Activated T-cell treated with anti-CD3 and anti-CD28 coated beads for 24 hours (primary cell): ENCODE measurements at regions not wholly inside any gene's neighbourhood (a gene's known extent, or its start where the extent isn't known, plus 50 kb on each side); places are given as distances from the start of the nearest gene placed in this dataset.

Experiments
- DNase-seq: peaks from one replicate; pipeline ENCODE4 v3.0.0-alpha.2; 2020; ENCODE audit warnings: low read depth

DNA sequence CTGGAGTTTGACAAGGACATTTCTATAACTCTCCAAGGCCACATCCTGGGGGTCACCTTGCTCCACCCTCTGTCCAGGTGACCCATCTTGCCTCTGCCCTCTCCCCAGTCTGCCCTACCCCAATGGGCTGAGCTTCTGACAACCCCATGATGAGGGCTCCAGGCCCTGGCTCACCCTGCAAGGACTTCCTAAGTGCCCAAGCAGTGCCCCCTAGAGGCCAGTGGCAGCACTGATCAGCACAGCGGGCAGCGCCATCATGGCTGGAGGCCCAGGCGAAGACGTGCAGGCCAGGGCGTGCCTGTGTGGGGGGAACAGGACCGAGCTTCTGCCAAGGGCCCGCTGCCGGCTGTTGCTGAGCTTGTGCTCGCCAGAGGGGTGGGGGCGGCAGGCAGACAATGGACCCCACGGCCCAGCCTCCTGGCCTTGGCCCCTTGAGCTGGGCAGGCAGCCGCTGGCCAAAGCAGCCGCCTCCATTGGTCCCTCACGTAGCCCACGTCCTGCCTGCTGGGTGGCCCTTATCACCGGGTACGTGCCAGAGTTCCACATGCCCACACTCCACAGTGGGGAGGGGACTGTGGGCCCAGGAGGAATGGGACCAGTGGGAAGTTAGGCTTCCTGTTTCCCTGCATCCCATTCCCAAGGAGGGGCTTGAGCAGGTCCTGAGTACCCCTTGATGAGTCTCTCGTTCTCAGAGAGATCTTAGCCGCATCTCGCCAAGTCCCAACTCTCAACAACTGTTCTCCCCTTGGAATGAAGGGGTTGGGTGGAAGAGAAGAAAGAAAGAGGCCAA is 64.3 kb downstream of the MRPL14 start:
- DNase-seq: no peak

DNA sequence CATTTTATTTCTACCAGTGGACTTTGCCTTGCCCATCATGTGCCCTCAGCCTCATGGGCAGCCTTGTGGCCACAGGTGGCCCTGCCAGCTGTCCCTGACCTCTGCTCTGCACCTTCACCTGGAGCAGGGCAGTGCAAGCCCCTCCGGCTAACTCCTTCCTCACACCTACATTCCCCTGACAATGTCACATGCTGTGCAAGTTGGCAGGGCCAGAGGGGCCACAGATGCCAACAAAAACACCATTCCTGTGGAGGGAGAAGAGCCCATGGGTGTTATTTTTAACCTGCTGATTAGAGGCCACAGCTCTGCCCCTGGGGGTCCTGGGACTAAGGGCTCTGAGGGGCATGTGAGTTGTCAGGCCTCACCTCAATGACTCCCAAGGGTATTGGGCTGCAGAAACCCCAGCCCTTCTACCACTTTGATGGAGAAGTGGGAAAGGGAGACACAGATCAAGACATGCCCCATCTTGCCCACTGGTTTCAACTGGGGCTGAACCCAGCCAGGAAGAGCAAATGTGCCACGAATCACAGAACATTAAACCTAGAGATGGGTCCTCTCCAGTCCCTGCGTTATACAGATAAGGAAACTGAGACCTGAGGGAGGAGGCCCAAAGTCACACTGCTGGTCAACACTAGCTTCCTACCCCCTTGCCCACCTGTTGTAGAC is 65.0 kb downstream of the MRPL14 start:
- DNase-seq: no peak

DNA sequence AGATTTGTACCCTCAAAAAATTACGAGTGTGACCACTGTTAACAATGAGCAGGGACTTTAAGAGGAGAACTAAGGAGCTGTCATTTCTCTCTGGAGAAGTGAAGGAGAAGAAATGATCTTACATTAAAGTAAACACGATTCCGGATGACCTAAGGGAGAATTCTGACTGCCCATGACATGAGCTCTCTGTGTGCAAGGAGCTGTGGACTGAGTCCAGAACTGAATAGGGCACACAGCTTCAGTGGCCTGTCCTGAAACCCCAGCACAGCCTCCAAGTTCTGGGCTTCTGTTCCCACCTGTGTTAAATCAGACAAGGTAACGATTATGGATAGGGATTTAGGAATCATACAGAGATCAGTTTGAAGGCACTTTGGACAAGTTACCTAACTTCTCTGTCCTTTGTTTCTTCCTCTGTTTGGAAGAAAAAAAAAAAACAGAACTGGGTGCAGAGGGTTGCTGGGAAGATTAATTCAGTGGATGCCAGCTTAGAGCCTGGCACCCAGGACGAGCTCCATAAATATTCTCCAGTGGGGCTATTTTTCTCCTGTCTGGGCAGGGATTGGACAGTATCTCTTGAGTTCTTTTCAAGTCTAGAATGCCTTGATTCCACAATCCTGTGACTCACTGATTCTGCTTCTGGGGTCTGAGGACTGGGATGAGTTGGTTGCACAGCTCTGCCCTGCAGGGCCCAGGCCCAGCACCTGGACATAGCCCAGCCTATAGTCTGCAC is 65.7 kb downstream of the MRPL14 start:
- DNase-seq: no peak

DNA sequence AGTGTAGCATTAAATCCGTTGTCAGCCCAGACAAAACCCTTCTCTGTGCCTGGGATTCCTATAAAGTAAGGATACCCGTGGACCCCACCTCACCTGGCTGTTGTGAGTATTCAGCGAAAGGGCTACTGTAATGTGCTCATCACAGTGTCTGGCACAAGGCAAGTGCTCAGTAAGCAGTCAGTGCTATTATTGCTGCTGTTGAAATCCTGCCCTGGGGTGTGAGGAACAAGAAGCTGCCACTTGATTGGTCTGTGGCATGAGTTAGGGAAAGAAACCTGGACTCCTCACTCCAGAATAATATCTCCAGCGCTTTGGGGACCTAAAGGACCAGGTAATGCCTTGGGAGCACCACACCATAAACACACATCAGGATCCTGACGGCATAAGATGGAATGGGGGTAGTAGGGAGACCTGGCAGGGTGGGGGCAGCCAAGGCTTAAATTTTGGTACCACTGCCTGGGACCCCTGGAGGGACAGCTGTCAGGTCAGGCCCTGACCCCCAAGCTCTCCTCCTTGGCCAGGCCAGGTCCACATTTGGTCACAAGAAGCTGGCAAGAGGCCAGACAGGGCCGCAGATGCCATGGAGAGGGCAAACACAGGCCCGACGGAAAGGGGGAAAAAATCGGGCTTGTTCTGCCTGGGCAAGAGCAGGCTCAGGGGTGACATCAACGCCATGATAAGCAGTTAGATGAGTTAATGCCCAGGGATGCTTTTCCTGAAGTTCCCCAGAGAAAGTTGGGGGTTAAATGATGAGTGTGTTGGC is 66.5 kb downstream of the MRPL14 start:
- DNase-seq: no peak

DNA sequence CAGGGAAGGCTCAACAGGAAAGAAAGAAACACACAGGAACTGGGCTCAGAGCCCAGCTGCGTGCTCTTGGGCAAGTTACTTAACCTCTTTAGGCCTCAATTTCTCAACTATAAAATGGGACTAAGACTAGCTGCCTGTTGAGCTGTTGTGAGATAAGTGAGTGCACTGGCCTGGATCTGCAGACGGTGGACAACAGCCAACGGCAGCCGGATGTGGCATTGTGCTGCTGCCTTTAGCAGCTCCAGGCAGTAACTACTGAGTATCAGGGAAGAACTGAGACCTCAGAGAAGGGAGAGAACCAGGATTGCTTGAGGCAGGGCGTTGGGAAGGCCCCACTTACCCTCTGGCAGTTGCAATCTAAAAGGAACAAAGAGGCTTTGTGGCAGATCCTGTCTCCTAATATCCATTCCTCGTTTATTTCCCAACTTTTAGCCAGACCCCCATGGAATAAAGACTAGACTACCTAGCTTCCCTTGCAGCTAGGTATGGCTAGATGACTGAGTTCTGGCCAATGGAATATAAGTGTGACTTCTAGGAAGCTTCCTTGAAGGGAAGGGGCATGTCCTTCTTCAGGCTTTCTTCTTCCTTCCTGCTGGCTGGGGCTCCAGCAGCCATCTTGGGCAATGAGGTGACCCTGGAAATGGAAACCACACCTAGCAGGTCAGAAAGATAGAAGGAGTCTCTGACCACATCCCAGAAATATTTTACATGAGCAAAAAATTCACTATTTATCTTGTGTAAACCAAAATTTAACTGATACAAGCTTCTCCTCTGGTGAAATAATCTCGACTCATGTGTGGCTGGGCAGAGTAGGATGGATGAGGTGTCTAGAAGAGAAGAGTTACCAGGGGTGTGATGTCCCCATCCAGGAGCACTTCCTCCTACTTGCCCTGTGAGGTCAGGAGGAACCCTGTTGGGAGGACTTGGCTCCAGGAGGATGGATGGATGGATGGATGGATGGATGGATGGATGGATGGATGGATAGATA is 67.6 kb downstream of the MRPL14 start:
- DNase-seq: no peak

DNA sequence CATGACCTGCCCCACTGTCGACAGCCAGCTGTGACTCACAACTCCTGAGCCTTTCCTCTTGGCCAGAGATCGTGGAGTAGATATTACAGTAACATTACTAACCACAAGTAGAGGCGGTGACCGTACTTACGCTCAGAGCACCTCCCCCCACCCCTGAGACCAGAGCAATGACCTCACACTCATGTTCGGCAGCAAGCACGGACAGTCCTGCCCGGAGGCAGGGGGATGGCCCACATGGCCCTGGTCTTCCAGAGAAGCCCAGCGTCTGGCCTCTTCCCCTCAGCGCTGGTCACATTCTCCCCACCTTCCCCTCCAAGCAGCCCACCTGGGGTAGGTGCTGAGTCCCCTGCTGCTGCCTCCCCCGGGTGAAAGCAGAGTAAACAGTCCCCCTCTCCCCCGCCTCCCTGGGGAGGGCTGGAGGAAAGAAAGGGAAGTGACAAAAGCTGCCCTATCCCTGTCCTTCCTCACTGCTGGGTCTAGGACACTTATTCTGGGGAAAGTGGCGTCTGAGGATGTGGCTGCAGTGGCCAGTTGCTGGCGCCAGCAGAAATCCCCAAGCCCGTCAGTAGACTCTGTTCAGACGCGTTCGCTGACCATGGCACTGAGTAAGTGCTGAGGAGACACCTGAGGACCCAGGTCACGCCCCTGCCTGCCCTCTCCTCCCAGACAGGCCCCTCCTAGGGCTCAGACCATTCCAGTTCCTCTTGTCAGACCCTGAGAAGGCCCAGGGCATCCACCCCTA is 68.5 kb downstream of the MRPL14 start:
- DNase-seq: no peak

DNA sequence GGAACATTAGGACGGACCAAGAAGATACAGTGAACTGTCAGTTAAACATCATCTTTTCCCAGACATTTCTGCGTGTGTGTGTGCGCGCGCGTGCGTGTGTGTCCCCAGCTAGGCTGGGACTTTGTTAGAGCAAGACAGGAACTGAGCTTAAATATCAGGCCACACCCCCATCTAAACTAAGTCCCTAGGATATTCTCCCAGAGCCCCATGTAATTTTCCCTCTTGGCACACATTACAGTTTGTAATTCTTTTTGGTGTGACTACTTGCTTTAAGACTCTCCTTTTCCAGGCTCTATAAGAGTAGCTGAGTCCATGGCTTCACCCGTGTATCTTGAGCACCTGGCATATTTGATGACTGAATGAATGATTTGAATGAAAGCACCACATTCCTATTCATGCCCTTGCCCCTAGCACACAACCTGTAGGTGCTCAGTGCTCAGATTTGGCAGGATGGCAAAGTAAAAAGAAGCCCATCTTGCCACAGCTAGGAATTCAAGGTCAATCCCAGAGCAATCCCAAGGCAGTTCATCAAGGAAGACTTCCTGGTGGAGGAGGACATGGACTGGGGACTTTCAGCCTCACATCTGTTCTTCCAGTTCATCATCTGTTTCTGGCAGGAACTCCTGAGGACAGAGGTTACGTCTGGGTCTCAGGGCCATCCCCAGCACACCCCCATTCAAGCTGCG is 69.2 kb downstream of the MRPL14 start:
- DNase-seq: no peak

DNA sequence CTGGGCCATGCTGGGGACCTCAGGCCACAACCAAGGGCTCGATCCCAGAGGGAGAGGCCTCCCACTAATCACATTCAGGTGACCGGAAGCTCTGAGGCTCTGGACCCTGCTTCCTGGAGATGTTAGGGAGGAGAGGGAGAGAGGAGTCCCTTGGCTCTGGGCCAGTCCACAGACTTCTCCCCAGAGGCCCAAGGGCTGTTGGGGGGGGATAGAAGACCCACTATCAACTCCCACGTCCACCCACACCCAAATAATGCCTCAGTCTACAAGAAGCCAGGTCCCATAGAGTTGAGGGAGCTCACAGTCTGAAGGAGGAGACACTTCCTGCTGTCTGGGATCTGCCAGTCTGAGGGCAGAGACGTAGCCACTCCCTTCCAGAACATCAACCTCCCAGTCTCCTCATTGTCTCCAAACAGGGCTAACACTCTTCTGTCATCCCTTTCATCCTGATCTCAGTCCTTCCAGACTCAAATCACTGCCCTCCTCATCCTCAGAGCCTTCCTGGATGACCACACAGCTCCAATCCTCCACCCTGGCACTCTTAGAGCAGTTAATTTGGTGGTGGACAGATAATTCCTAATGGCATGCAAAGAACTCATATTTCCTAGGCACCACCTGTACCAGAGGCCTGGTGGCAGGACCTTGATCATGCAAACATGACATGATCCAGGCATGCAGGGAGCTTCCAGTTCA is 69.9 kb downstream of the MRPL14 start:
- no peak for DNase-seq

DNA sequence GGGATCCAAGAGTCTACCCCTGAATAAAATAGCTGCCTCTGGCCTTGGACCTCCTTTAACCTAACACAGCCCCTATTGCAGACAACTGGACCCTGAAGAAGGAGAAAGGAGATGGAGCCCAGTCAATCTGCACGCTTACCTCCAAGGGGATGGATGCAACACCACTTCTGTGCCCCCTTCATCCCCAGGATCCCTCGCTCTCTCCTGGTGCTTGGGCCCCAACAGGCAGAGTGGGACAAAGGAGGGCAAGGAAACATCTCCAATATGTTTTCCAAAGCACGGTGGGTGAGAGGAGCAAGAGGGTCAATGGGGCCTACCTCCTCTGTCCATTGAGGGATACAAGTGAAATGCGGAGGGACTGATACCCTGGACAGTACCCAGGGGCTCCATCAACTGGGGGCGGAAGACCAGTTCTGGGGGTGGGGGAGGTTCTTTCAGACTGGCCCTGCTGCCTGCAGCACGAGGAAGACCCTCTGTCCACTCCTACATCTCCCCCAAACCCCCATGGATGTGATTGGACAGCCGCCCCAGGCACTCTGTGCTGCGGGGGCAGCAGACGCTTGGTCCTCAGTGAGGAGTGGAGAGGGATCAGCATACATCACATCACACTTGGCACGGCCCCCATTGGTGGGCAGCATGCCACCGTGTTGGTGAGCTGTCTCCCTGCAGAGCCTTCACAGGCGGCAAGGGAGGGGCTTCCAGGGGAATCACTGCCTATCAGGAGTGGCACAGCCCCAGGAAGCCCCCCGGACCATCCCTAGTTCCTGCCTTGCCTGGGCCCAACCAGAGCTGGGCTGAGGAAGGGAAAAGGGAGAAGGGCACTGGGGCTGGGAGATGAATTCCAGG is 70.6 kb downstream of the MRPL14 start:
- DNase-seq: no peak

DNA sequence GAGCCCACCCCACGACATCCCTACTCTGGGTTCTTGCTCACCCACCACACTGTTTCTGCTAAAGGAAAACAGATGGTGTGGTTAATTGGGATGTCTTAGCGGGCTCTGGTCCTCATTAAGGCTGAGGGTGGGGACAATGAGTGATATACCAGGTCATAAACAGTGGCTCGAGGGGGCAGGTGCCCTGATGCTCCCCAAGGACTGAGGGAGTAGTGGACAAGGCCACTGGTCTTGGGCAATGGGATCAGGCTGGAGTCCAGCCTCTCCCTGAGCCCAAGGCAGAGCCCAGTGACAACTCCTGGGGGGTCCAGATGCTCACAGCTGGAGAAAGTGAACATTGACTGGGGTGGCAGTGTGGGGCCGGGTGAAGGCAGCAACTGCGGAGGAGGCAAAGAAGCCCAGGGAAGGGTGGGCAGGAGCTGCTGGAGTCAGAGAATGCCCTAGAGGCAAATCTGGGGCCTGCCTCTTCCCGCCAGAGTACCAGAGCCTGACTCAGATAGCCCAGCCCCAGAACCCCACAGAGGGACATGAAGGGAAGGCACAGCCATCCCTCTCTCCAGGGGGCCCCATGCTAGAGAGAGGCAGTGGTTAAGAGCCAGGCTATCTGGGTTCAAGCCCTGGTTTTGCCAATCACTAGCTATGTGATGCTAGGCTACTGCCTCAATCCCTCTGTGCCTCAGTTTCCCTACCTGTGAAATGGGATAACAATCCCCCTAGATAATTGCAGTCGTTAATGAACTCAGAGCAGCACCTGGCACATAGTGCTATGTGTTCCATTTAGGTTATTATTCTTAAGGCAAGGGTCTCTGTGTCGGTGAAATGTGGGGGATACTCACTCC is 72.3 kb downstream of the MRPL14 start:
- no peak for DNase-seq

DNA sequence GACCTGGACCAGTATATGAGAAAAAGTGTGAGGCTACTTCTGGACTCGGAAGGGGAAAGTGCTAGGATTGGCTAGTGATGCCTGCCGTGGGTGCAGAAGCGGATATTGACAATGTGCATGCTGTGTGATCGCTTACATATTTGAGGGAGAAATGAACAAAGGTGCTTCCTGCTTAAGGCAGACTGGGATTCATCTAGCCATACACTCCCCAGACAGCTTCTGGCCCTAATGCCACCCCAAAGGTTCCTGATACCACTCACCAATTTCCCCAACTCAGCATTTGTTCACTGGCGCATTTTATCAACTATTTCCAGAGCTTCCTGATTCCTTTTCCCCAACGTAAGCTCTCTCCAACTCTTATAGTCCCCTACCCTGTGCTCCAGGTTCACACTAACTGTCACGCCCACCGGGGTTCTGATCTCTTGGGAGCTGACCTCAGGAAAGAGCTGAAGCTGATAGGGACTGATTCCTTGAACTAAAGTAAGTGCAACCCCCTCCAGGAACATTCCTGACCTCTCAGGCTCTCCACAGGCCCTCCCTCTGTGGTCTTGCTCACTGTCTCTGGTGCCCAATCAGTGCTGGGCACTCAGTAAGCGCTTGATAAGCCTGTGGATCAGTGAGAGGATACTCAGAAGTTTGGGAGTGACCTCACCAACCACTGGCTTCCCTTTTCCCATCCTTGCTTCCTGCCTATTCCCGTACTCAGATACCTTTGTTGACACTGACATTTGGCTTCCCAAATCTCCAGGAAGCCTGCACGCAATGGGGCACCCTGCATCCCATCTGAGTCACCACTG is 73.3 kb downstream of the MRPL14 start:
- no peak for DNase-seq

DNA sequence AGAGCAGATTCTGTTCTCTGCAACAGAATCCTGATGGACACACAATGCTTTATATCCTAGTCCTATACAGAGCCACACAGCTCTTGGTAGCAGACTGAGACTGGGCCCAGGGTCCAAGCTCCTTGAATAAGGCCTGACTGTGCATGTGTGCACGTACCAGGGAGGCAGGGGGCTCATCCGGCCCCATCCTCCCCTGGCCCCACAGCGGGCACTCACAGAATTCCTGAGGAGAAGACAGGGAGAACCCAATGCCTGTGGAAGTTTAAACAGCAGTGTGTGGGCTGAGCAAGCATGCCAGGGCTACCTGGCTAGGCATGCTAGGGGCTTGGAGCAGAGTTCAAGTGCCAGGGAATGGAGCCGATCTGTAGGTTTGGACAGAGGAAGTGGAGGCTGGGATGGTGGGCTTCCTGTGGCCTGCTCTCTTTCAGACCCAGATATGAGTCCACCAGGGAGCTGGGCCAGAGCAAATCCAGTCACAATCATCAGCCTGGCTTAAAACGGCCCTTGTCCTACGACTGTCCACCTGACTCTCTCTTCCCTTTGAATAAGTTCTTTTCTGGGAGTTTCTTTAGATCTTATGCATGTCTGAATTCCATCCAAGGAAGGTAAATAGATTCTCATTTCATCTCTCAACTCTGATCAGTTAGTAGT is 74.0 kb downstream of the MRPL14 start:
- DNase-seq: no peak

DNA sequence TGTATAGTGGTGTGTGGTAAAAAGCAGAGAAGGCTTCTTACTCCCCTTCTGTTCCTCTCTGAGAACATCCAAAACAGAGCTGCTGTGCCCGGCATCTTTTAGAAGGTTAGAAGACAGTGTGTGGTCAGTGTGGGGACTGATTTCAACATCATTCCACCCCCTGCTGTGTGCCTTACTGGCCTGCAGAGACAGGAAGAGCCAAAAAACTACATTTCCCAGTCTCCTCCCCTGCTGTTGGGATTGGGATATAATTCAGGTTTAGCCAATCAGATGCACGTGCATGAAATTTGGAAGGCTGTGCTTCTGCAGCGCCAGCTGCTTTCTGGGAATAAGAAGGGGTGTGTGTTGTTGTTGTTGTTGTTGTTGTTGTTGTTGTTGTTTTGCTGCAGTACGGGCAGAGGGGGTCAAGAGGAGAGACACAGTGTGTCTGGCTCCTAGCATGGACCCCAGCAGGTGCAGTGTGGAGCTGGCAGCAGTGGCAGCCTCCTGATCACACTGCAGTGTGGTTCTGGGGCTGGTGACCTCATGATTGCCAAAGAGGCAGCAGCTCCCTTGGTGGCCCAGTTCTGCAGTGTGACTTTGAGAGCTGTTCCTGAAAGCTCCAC is 74.7 kb downstream of the MRPL14 start:
- no peak for DNase-seq

DNA sequence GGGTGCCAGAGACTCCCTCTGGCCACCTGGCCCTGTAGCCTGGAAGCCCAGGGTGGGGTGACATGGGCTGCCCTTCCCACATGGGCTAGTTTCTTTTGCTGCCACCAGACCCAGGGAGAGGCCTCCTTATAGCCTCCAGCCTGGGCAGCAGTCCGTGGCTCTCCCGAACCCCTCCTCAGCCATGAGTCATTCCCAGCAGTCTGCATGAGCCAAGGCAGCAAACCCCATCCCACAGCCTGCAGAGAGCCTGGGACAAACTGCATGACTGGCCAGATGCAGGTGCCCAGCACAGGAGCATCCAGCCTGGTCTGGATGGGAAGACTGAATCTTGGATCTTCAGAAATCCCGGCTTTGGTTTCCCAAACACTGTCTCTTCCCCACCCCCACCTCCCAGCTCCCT is 75.7 kb downstream of the MRPL14 start:
- DNase-seq: no peak

DNA sequence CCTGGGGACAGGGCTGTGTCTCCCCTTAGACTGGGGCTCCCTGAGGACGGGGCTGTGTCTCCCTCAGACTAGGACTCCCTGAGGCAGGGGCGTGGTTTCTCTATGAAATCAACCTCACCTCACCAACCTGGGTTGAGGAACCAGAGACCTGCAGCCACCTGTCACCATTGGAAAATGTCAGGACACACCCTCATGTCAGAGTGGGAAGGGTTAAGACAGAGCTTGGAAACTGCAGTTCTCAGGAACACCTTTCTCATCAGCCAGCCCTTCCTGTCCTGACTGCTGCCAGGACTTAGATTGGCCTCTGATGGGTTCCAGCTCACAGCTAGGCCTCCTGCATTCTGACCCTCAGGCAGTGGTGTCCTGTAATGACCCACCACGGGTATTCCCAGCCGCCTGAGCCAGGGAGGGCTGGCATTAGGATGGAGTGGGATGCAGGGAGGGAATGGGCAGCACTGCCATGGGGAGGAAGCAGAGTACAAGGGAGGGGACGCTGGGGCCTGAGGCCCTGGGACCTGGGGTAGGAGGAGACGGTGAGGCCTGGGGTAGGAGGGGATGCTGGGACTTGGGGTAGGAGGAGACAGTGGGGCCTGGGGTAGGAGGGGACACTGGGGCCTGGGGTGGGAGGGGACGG is 76.3 kb downstream of the MRPL14 start:
- no peak for DNase-seq
